AG09309 (cell line): ENCODE measurements at regions not wholly inside any gene's neighbourhood (a gene's known extent, or its start where the extent isn't known, plus 50 kb on each side); places are given as distances from the start of the nearest gene placed in this dataset.

Source experiments
- DNase-seq: peaks from one replicate; pipeline ENCODE4 v3.0.0-alpha.2; 2010; ENCODE audit warnings: low read depth
- H3K4me3 ChIP-seq: 2 replicates; pipeline ENCODE4 v1.5.1; 2011; ENCODE audit warnings: mild to moderate bottlenecking, low read depth, low read length, moderate library complexity; ENCODE audit not compliant: control insufficient read depth
- TF ChIP-seq, protein P1 (sequence below): IDR thresholded peaks from 2 replicates; pipeline ENCODE4 v1.5.1; 2011; ENCODE audit warnings: mild to moderate bottlenecking, low read depth, low read length, inconsistent platforms; ENCODE audit not compliant: insufficient read depth, control insufficient read depth; ENCODE audit errors: missing control alignments

- H3K4me3 ChIP-seq = peak overlapping the region; percentile 8
- peak; percentile 85 for DNase-seq
- TF ChIP-seq, protein P1, sequence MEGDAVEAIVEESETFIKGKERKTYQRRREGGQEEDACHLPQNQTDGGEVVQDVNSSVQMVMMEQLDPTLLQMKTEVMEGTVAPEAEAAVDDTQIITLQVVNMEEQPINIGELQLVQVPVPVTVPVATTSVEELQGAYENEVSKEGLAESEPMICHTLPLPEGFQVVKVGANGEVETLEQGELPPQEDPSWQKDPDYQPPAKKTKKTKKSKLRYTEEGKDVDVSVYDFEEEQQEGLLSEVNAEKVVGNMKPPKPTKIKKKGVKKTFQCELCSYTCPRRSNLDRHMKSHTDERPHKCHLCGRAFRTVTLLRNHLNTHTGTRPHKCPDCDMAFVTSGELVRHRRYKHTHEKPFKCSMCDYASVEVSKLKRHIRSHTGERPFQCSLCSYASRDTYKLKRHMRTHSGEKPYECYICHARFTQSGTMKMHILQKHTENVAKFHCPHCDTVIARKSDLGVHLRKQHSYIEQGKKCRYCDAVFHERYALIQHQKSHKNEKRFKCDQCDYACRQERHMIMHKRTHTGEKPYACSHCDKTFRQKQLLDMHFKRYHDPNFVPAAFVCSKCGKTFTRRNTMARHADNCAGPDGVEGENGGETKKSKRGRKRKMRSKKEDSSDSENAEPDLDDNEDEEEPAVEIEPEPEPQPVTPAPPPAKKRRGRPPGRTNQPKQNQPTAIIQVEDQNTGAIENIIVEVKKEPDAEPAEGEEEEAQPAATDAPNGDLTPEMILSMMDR = no peak
Observed at GRCh38 chr17:83012868-83013778, 66.3 kb upstream of the METRNL start.

- TF ChIP-seq, protein P1 = no peak
- DNase-seq = no peak
- H3K4me3 ChIP-seq = no peak overlapping the region
Observed at GRCh38 chr17:83013779-83014117, 65.7 kb upstream of the METRNL start.

DNA sequence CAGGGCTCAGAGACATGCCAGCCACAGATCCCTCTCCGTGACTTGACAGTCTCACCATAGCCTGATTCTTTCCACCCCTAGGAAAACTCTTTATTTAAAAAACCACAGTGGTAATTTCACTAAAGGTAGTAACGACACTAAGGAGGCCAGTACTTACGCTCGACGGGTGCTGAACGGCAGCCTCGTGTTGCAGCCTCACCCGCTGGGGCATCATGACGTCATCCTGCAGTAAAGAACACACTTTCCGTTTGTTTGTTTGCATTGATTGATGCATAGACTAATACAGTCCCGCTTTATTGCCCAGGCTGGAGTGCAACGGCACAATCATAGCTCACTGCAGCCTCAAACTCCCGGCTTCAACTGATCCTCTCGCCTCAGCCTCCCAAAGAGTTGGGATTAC is 65.1 kb upstream of the METRNL start:
- TF ChIP-seq, protein P1 = no peak
- DNase-seq = no peak
- no peak overlapping the region for H3K4me3 ChIP-seq

DNA sequence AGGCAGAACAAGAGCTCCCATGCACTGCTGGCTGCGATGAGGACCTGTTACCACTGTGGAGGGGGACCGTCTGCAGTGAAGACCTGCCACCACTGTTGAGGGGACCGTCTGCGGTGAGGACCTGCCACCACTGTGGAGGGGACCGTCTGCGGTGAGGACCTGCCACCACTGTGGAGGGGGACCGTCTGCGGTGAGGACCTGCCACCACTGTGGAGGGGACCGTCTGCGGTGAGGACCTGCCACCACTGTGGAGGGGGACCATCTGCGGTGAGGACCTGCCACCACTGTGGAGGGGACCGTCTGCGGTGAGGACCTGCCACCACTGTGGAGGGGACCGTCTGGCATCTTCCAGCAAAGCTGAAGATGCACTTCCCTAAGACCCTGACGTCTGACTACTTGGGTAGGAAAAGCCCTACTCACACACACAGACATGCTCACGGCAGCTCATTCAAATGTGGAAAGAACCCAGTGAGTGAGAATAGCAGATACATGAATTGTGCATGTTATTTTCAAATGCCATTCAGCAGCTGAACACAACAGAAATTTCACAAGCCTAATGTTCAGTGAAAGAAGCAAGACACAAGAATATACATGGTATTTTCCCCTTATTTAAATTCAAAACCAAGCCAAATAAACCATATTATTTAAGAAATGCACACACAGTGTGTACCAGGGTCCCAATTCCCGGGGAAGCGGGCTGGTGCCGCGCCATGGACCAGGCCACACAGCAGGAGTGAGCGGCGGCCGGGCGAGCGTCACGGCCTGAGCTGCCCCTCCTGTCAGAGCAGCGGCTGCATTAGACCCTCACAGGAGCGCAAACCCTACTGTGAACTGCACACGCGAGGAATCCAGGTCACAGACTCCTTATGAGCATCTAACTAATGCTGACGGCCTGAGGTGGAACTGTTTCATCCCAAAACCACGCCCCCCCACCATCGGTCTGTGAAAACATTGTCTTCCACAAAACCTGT is 64.2 kb upstream of the METRNL start:
- DNase-seq = no peak

DNA sequence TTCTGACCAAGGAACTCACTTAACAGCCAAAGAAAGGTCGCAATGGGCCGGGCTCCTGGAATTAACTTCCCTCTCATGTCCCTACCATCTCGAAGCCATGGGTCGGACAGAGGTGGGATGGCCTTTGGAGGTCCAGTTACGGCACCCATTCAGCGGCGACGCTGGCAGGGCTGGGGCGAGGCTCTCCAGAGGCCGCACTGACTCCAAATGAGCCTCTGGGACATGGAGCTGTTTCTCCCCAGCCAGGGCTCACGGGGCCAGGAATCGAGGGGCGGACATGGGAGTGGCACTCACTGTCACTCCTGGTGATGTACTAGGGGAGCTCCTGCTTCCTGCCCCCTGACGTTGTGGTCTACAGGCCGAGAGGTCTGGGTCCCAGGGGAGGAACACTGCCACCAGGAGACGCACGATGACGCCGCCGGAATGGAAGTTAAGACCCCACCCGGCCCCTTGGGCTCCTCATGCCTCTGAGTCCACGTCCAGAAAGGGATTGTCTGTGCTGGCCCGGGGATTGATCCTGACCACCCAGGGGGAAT is 60.7 kb upstream of the METRNL start:
- TF ChIP-seq, protein P1 = no peak
- H3K4me3 ChIP-seq = no peak overlapping the region
- DNase-seq = no peak

More for the DNA sequence above, 64.2 kb upstream of the METRNL start:
- TF ChIP-seq, protein P1 = no peak
- no peak overlapping the region for H3K4me3 ChIP-seq

DNA sequence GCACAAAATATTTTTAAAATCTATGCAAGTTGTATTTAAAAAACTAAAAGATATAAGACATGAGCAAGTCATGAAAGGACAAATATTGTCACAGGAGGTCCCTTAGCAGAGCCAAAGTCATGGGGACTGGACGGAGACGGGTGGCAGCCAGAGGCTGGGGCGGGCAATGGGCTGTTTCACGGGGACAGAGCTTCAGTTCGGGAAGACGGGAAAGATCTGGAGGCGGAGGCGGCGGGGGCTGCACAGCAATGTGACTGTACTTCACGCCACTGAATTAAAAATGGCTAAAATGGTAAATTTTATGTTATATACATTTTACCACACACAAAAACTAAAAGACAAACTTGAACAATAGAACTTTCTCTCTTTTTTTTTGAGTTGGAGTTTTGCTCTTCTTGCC is 60.0 kb upstream of the METRNL start:
- no peak overlapping the region for H3K4me3 ChIP-seq
- TF ChIP-seq, protein P1 = no peak
- no peak for DNase-seq
